ENCODE measurements at regions not wholly inside any gene's neighbourhood (a gene's known extent, or its start where the extent isn't known, plus 50 kb on each side); places are given as distances from the start of the nearest gene placed in this dataset.
A peak's percentile ranks its signal among the peaks of the same experiment; 100 is the strongest.

DNA sequence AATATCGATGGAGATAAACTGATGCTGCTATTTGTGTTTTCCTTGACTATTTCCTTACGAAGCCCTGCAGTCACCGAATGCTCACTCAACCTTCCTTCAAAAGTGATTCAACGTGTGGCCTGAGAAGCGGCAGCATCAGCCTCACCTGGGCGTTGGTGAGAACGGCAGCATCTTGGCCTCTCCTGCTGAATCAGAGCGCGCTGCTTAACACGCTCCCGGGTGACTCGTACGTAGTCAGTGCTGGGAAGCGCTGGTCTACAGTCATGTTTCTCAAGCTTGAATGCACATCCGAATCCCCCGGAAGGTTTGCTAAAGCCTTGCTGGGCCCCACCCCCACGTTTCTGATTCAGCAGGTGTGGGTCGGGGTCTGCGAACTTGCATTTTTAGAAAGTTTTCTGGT lies 214.1 kb upstream of the RREB1 start:
- no peaks in the 10 kb centered on the region for H3K79me2 ChIP-seq (ENCODE audit: control insufficient read depth, insufficient read depth, low read length, poor library complexity)
- H2BK120ac ChIP-seq (ENCODE audit: insufficient read depth, low read length, poor library complexity), result no peak overlapping the region
- no peak overlapping the region for H3K23ac ChIP-seq (ENCODE audit: low read length)
- no peak overlapping the region for H3K4me3 ChIP-seq (ENCODE audit: low read depth, low read length)
- H2AK5ac ChIP-seq (ENCODE audit: low read length), result no peak overlapping the region
- no peak overlapping the region for H3K14ac ChIP-seq (ENCODE audit: low read length)
- H3K4me2 ChIP-seq (ENCODE audit: low read length), result no peak overlapping the region
- no peak overlapping the region for H4K12ac ChIP-seq (ENCODE audit: low read depth, low read length)
- H2AFZ ChIP-seq (ENCODE audit: insufficient read depth, low read length, poor library complexity), result no peak overlapping the region
- no peak for DNase-seq
- no peak overlapping the region for H2BK12ac ChIP-seq (ENCODE audit: low read length)
- H2BK5ac ChIP-seq (ENCODE audit: low read depth, low read length, poor library complexity), result no peak overlapping the region
- no peaks in the 10 kb centered on the region for H3K9me3 ChIP-seq (ENCODE audit: insufficient read depth, low read depth, low read length)
- no peaks in the 10 kb centered on the region for H3K27me3 ChIP-seq (ENCODE audit: insufficient read depth, low read length)
- no peak overlapping the region for H3K27ac ChIP-seq (ENCODE audit: low read depth, low read length)
- H3K79me1 ChIP-seq (ENCODE audit: low read length), result no peaks in the 10 kb centered on the region
- no peak overlapping the region for H3K18ac ChIP-seq (ENCODE audit: low read length)
- peaks cover 0 to 4% of the 10 kb centered on the region in 2 experiments for H3K4me1 ChIP-seq (ENCODE audit: control insufficient read depth in 1 of 2, insufficient read depth in 2 of 2, low read length in 2 of 2)
- H4K91ac ChIP-seq (ENCODE audit: low read depth, low read length), result no peak overlapping the region
- no CpG with 5 or more reads among the region's 19 CpGs for WGBS (ENCODE audit: extremely low coverage, insufficient coverage, insufficient read length)
- H3K36me3 ChIP-seq (ENCODE audit: control insufficient read depth in 1 of 2, insufficient read depth in 2 of 2, low read length in 2 of 2), result no peaks in the 10 kb centered on the region
- H3K9ac ChIP-seq (ENCODE audit: low read length), result no peak overlapping the region
- no peak overlapping the region for H3K4ac ChIP-seq (ENCODE audit: low read depth, low read length)
- H4K8ac ChIP-seq (ENCODE audit: low read depth, low read length), result no peak overlapping the region

DNA sequence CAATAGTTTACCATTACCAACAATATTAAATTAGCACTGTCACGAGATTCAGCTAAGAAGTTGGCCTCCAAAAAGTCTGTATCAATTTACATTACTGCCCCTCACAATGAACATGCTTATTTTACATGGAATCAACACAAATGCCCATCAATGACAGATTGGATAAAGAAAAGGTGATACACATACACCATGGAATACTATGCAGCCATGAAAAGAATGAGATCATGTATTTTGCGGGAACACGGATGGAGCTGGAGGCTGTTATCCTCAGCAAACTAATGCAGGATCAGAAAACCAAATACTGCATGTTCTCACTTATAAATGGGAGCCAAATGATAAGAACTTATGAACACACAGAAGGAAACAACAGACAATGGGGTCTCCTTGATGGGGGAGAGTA lies 211.8 kb upstream of the RREB1 start:
- Histone ChIP-seq H2BK5ac (ENCODE audit: low read depth, low read length, poor library complexity) (no peak overlapping the region), H3K4me2 (ENCODE audit: low read length) (no peak overlapping the region), H2BK12ac (ENCODE audit: low read length) (no peak overlapping the region), H3K9me3 (ENCODE audit: insufficient read depth, low read depth, low read length) (no peaks in the 10 kb centered on the region), H2AK5ac (ENCODE audit: low read length) (no peak overlapping the region), H4K8ac (ENCODE audit: low read depth, low read length) (no peak overlapping the region), H3K9ac (ENCODE audit: low read length) (no peak overlapping the region), H3K79me1 (ENCODE audit: low read length) (peaks cover 1% of the 10 kb centered on the region), H3K79me2 (ENCODE audit: control insufficient read depth, insufficient read depth, low read length, poor library complexity) (no peaks in the 10 kb centered on the region), H3K14ac (ENCODE audit: low read length) (no peak overlapping the region), H4K12ac (ENCODE audit: low read depth, low read length) (no peak overlapping the region), H3K27me3 (ENCODE audit: insufficient read depth, low read length) (no peaks in the 10 kb centered on the region), H3K4ac (ENCODE audit: low read depth, low read length) (no peak overlapping the region), H3K27ac (ENCODE audit: low read depth, low read length) (no peak overlapping the region), H3K4me3 (ENCODE audit: low read depth, low read length) (no peak overlapping the region), H4K91ac (ENCODE audit: low read depth, low read length) (no peak overlapping the region), H3K4me1 (ENCODE audit: control insufficient read depth in 1 of 2, insufficient read depth in 2 of 2, low read length in 2 of 2) (peaks cover 0 to under 1% of the 10 kb centered on the region in 2 experiments), H3K23ac (ENCODE audit: low read length) (no peak overlapping the region), H3K18ac (ENCODE audit: low read length) (no peak overlapping the region), H3K36me3 (ENCODE audit: control insufficient read depth in 1 of 2, insufficient read depth in 2 of 2, low read length in 2 of 2) (no peaks in the 10 kb centered on the region), H2AFZ (ENCODE audit: insufficient read depth, low read length, poor library complexity) (no peak overlapping the region), H2BK120ac (ENCODE audit: insufficient read depth, low read length, poor library complexity) (no peak overlapping the region)
- WGBS (ENCODE audit: extremely low coverage, insufficient coverage, insufficient read length), result no CpG with 5 or more reads among the region's 3 CpGs
- no peak for DNase-seq

DNA sequence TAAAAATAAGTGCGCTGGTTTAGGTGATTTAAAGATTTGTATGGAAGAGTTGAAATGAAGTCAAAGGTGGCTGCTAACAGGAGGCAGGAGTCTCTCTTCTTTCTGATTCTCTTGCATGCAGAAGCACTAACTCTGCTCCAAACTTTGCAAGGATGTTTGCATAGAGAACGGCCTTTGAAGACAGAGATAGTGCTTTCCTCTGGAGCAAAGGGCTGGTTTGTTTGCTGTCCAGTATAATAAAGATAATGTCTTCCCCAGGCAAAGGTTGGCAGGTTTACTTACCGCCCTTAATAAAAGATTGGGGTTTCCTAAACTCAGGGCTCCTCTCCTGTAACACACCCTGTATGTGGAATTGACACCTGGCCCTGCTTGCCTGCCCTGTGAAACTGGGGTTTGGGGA lies 210.6 kb upstream of the RREB1 start:
- H3K23ac ChIP-seq (ENCODE audit: low read length), result no peak overlapping the region
- H2AK5ac ChIP-seq (ENCODE audit: low read length), result no peak overlapping the region
- H3K18ac ChIP-seq (ENCODE audit: low read length), result no peak overlapping the region
- H4K91ac ChIP-seq (ENCODE audit: low read depth, low read length), result no peak overlapping the region
- no peaks in the 10 kb centered on the region for H3K4me1 ChIP-seq (ENCODE audit: control insufficient read depth in 1 of 2, insufficient read depth in 2 of 2, low read length in 2 of 2)
- no peak overlapping the region for H3K27ac ChIP-seq (ENCODE audit: low read depth, low read length)
- no peak overlapping the region for H2BK5ac ChIP-seq (ENCODE audit: low read depth, low read length, poor library complexity)
- H2AFZ ChIP-seq (ENCODE audit: insufficient read depth, low read length, poor library complexity), result no peak overlapping the region
- no peaks in the 10 kb centered on the region for H3K79me2 ChIP-seq (ENCODE audit: control insufficient read depth, insufficient read depth, low read length, poor library complexity)
- H3K9ac ChIP-seq (ENCODE audit: low read length), result no peak overlapping the region
- H3K79me1 ChIP-seq (ENCODE audit: low read length), result peaks cover 1% of the 10 kb centered on the region
- no peaks in the 10 kb centered on the region for H3K9me3 ChIP-seq (ENCODE audit: insufficient read depth, low read depth, low read length)
- no peak overlapping the region for H3K4me3 ChIP-seq (ENCODE audit: low read depth, low read length)
- no peak overlapping the region for H3K4ac ChIP-seq (ENCODE audit: low read depth, low read length)
- no peak overlapping the region for H2BK120ac ChIP-seq (ENCODE audit: insufficient read depth, low read length, poor library complexity)
- no peak for DNase-seq
- no peak overlapping the region for H4K8ac ChIP-seq (ENCODE audit: low read depth, low read length)
- no peaks in the 10 kb centered on the region for H3K36me3 ChIP-seq (ENCODE audit: control insufficient read depth in 1 of 2, insufficient read depth in 2 of 2, low read length in 2 of 2)
- 100% methylated on average over 1 of the region's 3 CpGs for WGBS (ENCODE audit: extremely low coverage, insufficient coverage, insufficient read length)
- H2BK12ac ChIP-seq (ENCODE audit: low read length), result no peak overlapping the region
- no peaks in the 10 kb centered on the region for H3K27me3 ChIP-seq (ENCODE audit: insufficient read depth, low read length)
- H3K14ac ChIP-seq (ENCODE audit: low read length), result no peak overlapping the region
- no peak overlapping the region for H3K4me2 ChIP-seq (ENCODE audit: low read length)
- H4K12ac ChIP-seq (ENCODE audit: low read depth, low read length), result no peak overlapping the region

DNA sequence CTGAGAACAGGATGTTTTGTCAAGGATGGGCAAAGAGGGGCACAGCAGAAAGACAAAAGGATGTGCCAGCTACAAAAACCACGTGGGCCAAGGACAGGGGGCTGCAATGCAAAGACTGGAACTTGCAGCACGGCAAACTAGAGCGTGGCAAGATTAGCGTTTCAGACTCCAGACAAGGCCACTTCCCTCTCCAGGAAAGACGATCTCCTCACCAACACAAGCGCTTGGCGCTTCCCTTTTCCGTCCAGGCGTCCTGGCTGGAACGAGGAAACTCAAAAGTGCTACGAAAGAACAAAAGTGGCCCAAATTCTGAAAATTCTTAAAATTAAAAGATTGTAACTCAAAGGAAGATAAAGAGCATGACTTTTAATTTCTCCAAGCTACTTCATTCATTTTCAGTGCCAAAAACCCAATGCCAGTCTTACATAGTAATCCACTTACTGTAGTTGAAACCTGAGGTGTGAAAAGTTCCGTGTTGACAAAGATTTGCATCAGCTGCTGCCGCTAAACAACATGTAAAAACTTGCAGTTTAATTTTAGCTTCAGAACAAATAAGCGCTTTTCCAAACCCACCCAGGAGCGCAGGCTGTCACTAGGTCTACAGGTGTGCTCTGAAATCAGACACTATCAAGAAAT lies 207.1 kb upstream of the RREB1 start:
- H3K9me3 ChIP-seq (ENCODE audit: insufficient read depth, low read depth, low read length), result no peaks in the 10 kb centered on the region
- DNase-seq, result no peak
- H3K23ac ChIP-seq (ENCODE audit: low read length), result no peak overlapping the region
- WGBS (ENCODE audit: extremely low coverage, insufficient coverage, insufficient read length), result no CpG with 5 or more reads among the region's 15 CpGs
- no peak overlapping the region for H3K14ac ChIP-seq (ENCODE audit: low read length)
- H3K4me3 ChIP-seq (ENCODE audit: low read depth, low read length), result no peak overlapping the region
- H3K36me3 ChIP-seq (ENCODE audit: control insufficient read depth in 1 of 2, insufficient read depth in 2 of 2, low read length in 2 of 2), result no peaks in the 10 kb centered on the region
- peak overlapping the region; percentile 45 for H2BK12ac ChIP-seq (ENCODE audit: low read length)
- no peak overlapping the region for H3K18ac ChIP-seq (ENCODE audit: low read length)
- H3K27me3 ChIP-seq (ENCODE audit: insufficient read depth, low read length), result no peaks in the 10 kb centered on the region
- H4K91ac ChIP-seq (ENCODE audit: low read depth, low read length), result no peak overlapping the region
- no peak overlapping the region for H2AK5ac ChIP-seq (ENCODE audit: low read length)
- no peak overlapping the region for H4K12ac ChIP-seq (ENCODE audit: low read depth, low read length)
- H2BK5ac ChIP-seq (ENCODE audit: low read depth, low read length, poor library complexity), result peak overlapping the region; percentile 38
- H4K8ac ChIP-seq (ENCODE audit: low read depth, low read length), result no peak overlapping the region
- H2BK120ac ChIP-seq (ENCODE audit: insufficient read depth, low read length, poor library complexity), result peak overlapping the region; percentile 32
- H3K79me2 ChIP-seq (ENCODE audit: control insufficient read depth, insufficient read depth, low read length, poor library complexity), result no peaks in the 10 kb centered on the region
- no peaks in the 10 kb centered on the region for H3K4me1 ChIP-seq (ENCODE audit: control insufficient read depth in 1 of 2, insufficient read depth in 2 of 2, low read length in 2 of 2)
- H3K79me1 ChIP-seq (ENCODE audit: low read length), result peaks cover 1% of the 10 kb centered on the region
- no peak overlapping the region for H3K27ac ChIP-seq (ENCODE audit: low read depth, low read length)
- no peak overlapping the region for H3K4ac ChIP-seq (ENCODE audit: low read depth, low read length)
- no peak overlapping the region for H3K4me2 ChIP-seq (ENCODE audit: low read length)
- no peak overlapping the region for H3K9ac ChIP-seq (ENCODE audit: low read length)
- peak overlapping the region; percentile 27 for H2AFZ ChIP-seq (ENCODE audit: insufficient read depth, low read length, poor library complexity)
